Iris pigment epithelial cell (primary cell): ENCODE measurements at regions not wholly inside any gene's neighbourhood (a gene's known extent, or its start where the extent isn't known, plus 50 kb on each side); places are given as distances from the start of the nearest gene placed in this dataset.
"Not testable (repeated sequence)": the region's sequence is repeated elsewhere in the genome, so short reads cannot be mapped to it uniquely, and the experiment has no call there.

Source experiments
- DNase-seq: peaks from one replicate; pipeline ENCODE4 v3.0.0-alpha.2; 2011; ENCODE audit warnings: low read depth

- DNase-seq, result no peak
Measured at GRCh38 chr6:56744528-56744927, 101.8 kb upstream of the DST start.

- no peak for DNase-seq
Measured at GRCh38 chr6:56742122-56742791, 99.6 kb upstream of the DST start.

- no peak for DNase-seq
Measured at GRCh38 chr6:56741472-56741871, 98.8 kb upstream of the DST start.

- no peak for DNase-seq
Measured at GRCh38 chr6:56739836-56740815, 97.4 kb upstream of the DST start.

- no peak for DNase-seq
Measured at GRCh38 chr6:56736804-56737203, 94.1 kb upstream of the DST start.

GRCh38 chr6:56734335-56734734, 91.6 kb upstream of the DST start:
- no peak for DNase-seq

GRCh38 chr6:56733211-56733697, 90.6 kb upstream of the DST start:
- no peak for DNase-seq

- no peak for DNase-seq
Measured at GRCh38 chr6:56732517-56732916, 89.8 kb upstream of the DST start.

GRCh38 chr6:56730663-56731529, 88.2 kb upstream of the DST start:
- peak; percentile 84 for DNase-seq

- peak; percentile 75 for DNase-seq
Measured at GRCh38 chr6:56729719-56730118, 87.0 kb upstream of the DST start.

- DNase-seq, result not testable (repeated sequence)
Measured at GRCh38 chr6:56729166-56729565, 86.5 kb upstream of the DST start.

GRCh38 chr6:56727097-56727850, 84.6 kb upstream of the DST start:
- peak; percentile 64 for DNase-seq

GRCh38 chr6:56725254-56725653, 82.6 kb upstream of the DST start:
- DNase-seq, result no peak

- DNase-seq, result peak; percentile 69
Measured at GRCh38 chr6:56724455-56724854, 81.8 kb upstream of the DST start.

GRCh38 chr6:56720882-56721281, 78.2 kb upstream of the DST start:
- no peak for DNase-seq

- not testable (repeated sequence) for DNase-seq
Measured at GRCh38 chr6:56720202-56720601, 77.5 kb upstream of the DST start.

GRCh38 chr6:56719315-56720058, 76.8 kb upstream of the DST start:
- peak; percentile 85 for DNase-seq

GRCh38 chr6:56718236-56718635, 75.5 kb upstream of the DST start:
- no peak for DNase-seq

GRCh38 chr6:56716229-56716628, 73.5 kb upstream of the DST start:
- peak; percentile 61 for DNase-seq

GRCh38 chr6:56715741-56716140, 73.1 kb upstream of the DST start:
- no peak for DNase-seq
